ENCODE measurements at regions not wholly inside any gene's neighbourhood (a gene's known extent, or its start where the extent isn't known, plus 50 kb on each side); places are given as distances from the start of the nearest gene placed in this dataset.
"Not testable (repeated sequence)": the region's sequence is repeated elsewhere in the genome, so short reads cannot be mapped to it uniquely, and the experiment has no call there.

DNA sequence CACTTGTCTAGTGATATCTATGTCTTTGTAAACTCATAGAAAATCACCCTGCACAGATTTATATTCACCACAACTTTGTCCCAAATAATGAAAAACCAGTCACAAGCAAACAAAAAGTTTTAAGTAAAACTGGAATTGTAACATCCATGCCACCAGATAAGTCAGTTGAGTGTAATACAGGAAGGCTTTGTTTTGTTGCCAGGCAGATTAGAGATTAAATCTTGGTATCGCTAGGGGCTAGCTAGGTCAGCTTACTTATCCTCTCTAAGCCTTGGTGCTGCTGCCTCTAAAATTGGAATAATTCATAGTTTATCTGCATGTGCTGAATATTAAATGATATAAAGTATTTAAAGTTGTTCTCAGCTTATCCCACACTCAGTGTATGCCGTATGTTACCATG is 1062.5 kb downstream of the CDH9 start:
- H3K4me3 ChIP-seq (ENCODE audit: low read length) = no peak overlapping the region
- H2AFZ ChIP-seq (ENCODE audit: low read length) = no peak overlapping the region
- no peaks in the 10 kb centered on the region for H3F3A ChIP-seq (ENCODE audit: insufficient read depth, low read length)
- no peaks in the 10 kb centered on the region for H3K36me3 ChIP-seq (replicated peaks; ENCODE audit: insufficient read depth, low read length)
- no peak for DNase-seq
- H3K4me1 ChIP-seq (ENCODE audit: low read length) = no peaks in the 10 kb centered on the region
- no peak overlapping the region for H3K4me2 ChIP-seq (ENCODE audit: low read depth, low read length)
- H3K9me3 ChIP-seq (replicated peaks; ENCODE audit: insufficient read depth, low read length) = no peaks in the 10 kb centered on the region
- H3K9me2 ChIP-seq (replicated peaks; ENCODE audit: insufficient read depth, low read length) = no peaks in the 10 kb centered on the region
- TF ChIP-seq EZH2phosphoT487 (IDR thresholded peaks at IDR 0.05; ENCODE audit: low read length) (no peak), EZH2 (optimal IDR thresholded peaks at IDR 0.05; ENCODE audit: low read depth, low read length) (no peak)
- TF ChIP-seq, protein P1, sequence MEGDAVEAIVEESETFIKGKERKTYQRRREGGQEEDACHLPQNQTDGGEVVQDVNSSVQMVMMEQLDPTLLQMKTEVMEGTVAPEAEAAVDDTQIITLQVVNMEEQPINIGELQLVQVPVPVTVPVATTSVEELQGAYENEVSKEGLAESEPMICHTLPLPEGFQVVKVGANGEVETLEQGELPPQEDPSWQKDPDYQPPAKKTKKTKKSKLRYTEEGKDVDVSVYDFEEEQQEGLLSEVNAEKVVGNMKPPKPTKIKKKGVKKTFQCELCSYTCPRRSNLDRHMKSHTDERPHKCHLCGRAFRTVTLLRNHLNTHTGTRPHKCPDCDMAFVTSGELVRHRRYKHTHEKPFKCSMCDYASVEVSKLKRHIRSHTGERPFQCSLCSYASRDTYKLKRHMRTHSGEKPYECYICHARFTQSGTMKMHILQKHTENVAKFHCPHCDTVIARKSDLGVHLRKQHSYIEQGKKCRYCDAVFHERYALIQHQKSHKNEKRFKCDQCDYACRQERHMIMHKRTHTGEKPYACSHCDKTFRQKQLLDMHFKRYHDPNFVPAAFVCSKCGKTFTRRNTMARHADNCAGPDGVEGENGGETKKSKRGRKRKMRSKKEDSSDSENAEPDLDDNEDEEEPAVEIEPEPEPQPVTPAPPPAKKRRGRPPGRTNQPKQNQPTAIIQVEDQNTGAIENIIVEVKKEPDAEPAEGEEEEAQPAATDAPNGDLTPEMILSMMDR (IDR thresholded peaks at IDR 0.05; ENCODE audit: low read length) = no peak
- H3K9ac ChIP-seq (ENCODE audit: low read length) = no peak overlapping the region
- H3K27me3 ChIP-seq (replicated peaks; ENCODE audit: insufficient read depth, low read length) = no peaks in the 10 kb centered on the region
- H4K20me1 ChIP-seq (ENCODE audit: insufficient read depth, low read length) = no peaks in the 10 kb centered on the region
- no peak overlapping the region for H3K27ac ChIP-seq (ENCODE audit: low read length)
- no peaks in the 10 kb centered on the region for H3K79me2 ChIP-seq (ENCODE audit: low read length)

DNA sequence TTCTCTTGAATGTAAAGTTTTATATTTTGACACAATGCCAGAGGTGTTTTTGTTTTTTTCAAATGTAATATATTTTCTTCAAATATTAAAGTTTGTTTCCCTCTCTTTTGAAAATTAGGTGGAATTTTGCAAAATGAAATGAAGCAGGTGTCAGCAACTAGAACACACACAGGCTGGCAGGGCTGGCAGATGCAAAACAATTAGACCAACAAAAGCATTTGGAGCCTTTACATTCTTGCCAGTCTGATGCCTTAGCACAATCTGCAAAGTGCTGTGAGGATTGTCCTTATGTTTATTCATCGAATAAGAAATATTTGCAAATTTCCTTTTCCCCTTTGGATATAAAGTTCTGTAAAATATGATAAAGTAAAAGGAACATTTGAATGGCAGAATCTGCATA is 1063.9 kb downstream of the CDH9 start:
- Histone ChIP-seq H3K4me3 (ENCODE audit: low read length) (no peak overlapping the region), H2AFZ (ENCODE audit: low read length) (no peak overlapping the region), H4K20me1 (ENCODE audit: insufficient read depth, low read length) (no peaks in the 10 kb centered on the region), H3K27me3 (replicated peaks; ENCODE audit: insufficient read depth, low read length) (no peaks in the 10 kb centered on the region), H3K79me2 (ENCODE audit: low read length) (no peaks in the 10 kb centered on the region), H3K36me3 (replicated peaks; ENCODE audit: insufficient read depth, low read length) (no peaks in the 10 kb centered on the region), H3K4me1 (ENCODE audit: low read length) (no peaks in the 10 kb centered on the region), H3F3A (ENCODE audit: insufficient read depth, low read length) (no peaks in the 10 kb centered on the region), H3K9me2 (replicated peaks; ENCODE audit: insufficient read depth, low read length) (no peaks in the 10 kb centered on the region), H3K4me2 (ENCODE audit: low read depth, low read length) (no peak overlapping the region), H3K27ac (ENCODE audit: low read length) (no peak overlapping the region), H3K9ac (ENCODE audit: low read length) (no peak overlapping the region), H3K9me3 (replicated peaks; ENCODE audit: insufficient read depth, low read length) (no peaks in the 10 kb centered on the region)
- TF ChIP-seq EZH2 (optimal IDR thresholded peaks at IDR 0.05; ENCODE audit: low read depth, low read length) (no peak), EZH2phosphoT487 (IDR thresholded peaks at IDR 0.05; ENCODE audit: low read length) (no peak)
- TF ChIP-seq, protein P1 (IDR thresholded peaks at IDR 0.05; ENCODE audit: low read length) = no peak
- no peak for DNase-seq

DNA sequence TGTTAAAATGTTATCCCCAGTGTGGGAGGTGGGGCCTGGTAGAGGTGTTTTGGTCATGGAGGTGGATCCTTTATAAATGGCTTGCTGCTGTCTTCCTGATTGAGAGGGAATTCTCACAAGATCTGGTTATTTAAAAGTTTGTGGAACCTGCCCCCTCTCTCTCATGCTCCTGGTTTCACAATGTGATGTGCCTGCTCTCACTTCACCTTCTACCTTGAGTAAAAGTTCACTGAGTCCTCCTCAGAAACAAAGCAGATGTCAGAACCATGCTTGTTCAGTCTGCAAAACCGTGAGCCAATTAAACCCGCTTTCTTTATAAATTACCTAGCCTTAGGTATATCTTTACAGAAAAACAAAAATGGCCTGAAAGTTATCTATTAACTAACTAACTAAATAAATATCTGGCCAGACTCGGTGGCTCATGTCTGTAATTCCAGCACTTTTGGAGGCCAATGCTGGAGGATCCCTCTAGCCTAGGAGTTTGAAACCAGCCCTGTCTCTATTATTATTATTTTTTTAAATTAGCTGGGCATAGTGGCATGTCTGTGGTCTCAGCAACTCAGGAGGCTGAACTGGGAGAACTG is 1067.4 kb downstream of the CDH9 start:
- no peak for DNase-seq
- Histone ChIP-seq H2AFZ (ENCODE audit: low read length) (no peak overlapping the region), H3K4me1 (ENCODE audit: low read length) (no peaks in the 10 kb centered on the region), H3K4me3 (ENCODE audit: low read length) (no peak overlapping the region), H3K79me2 (ENCODE audit: low read length) (no peaks in the 10 kb centered on the region), H3K27ac (ENCODE audit: low read length) (no peak overlapping the region), H3K4me2 (ENCODE audit: low read depth, low read length) (no peak overlapping the region), H3K27me3 (replicated peaks; ENCODE audit: insufficient read depth, low read length) (no peaks in the 10 kb centered on the region), H3K9me3 (replicated peaks; ENCODE audit: insufficient read depth, low read length) (no peaks in the 10 kb centered on the region), H3K36me3 (replicated peaks; ENCODE audit: insufficient read depth, low read length) (no peaks in the 10 kb centered on the region), H4K20me1 (ENCODE audit: insufficient read depth, low read length) (no peaks in the 10 kb centered on the region), H3K9ac (ENCODE audit: low read length) (no peak overlapping the region), H3K9me2 (replicated peaks; ENCODE audit: insufficient read depth, low read length) (no peaks in the 10 kb centered on the region), H3F3A (ENCODE audit: insufficient read depth, low read length) (no peaks in the 10 kb centered on the region)
- TF ChIP-seq EZH2 (optimal IDR thresholded peaks at IDR 0.05; ENCODE audit: low read depth, low read length) = no peak
- TF ChIP-seq, protein P1 (IDR thresholded peaks at IDR 0.05; ENCODE audit: low read length) = no peak
- TF ChIP-seq EZH2phosphoT487 (IDR thresholded peaks at IDR 0.05; ENCODE audit: low read length) = no peak

DNA sequence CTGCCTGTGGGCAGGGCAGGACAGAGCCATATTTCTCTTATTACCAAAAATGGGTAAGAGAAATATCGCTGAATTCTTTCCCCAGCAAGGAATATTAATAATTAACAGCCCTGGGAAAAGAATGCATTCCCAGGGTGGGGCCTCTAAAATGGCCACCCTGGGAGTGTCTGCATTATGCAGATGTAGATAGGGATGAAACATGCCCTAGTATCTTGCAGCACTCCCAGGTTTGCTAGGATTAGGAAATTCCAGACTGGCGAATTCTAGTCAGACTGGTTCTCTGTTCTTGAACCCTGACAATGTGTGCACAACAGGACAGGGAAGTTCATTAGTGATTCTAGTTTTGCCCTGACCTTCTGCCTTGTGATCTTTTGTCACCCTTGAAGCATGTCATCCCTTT is 1069.3 kb downstream of the CDH9 start:
- H2AFZ ChIP-seq (ENCODE audit: low read length) = not testable (repeated sequence)

More for the DNA sequence above, 1069.3 kb downstream of the CDH9 start:
- H3K4me3 ChIP-seq (ENCODE audit: low read length); DNase-seq; H3K4me2 ChIP-seq (ENCODE audit: low read depth, low read length); H3K36me3 ChIP-seq (replicated peaks; ENCODE audit: insufficient read depth, low read length); H3K27me3 ChIP-seq (replicated peaks; ENCODE audit: insufficient read depth, low read length); H3K9ac ChIP-seq (ENCODE audit: low read length); H3K9me2 ChIP-seq (replicated peaks; ENCODE audit: insufficient read depth, low read length); H3K4me1 ChIP-seq (ENCODE audit: low read length); H3F3A ChIP-seq (ENCODE audit: insufficient read depth, low read length); H3K79me2 ChIP-seq (ENCODE audit: low read length); H4K20me1 ChIP-seq (ENCODE audit: insufficient read depth, low read length); H3K27ac ChIP-seq (ENCODE audit: low read length); H3K9me3 ChIP-seq (replicated peaks; ENCODE audit: insufficient read depth, low read length): not testable (repeated sequence)

Measured in MM.1S (cell line).